GM10266 (cell line): ENCODE measurements at regions not wholly inside any gene's neighbourhood (a gene's known extent, or its start where the extent isn't known, plus 50 kb on each side); places are given as distances from the start of the nearest gene placed in this dataset.

Experiments
- DNase-seq: peaks from one replicate; pipeline ENCODE4 v3.0.0; 2012; ENCODE audit errors: extremely low spot score
- CTCF ChIP-seq: IDR thresholded peaks from 2 replicates; pipeline ENCODE4 v1.5.1; 2012; ENCODE audit warnings: mild to moderate bottlenecking, low read depth; ENCODE audit not compliant: control insufficient read depth, insufficient read depth; ENCODE audit errors: missing control alignments

GRCh38 chr4:185993328-185993973 lies 75.5 kb upstream of the TLR3 start:
- no peak for TF ChIP-seq CTCF
- no peak for DNase-seq

GRCh38 chr4:185994750-185995149 lies 74.2 kb upstream of the TLR3 start:
- TF ChIP-seq CTCF: no peak
- no peak for DNase-seq

- DNase-seq: no peak
Measured at GRCh38 chr4:185995665-185996064, 73.3 kb upstream of the TLR3 start.

GRCh38 chr4:185997296-185997695 lies 71.7 kb upstream of the TLR3 start:
- no peak for DNase-seq
- no peak for TF ChIP-seq CTCF

More at GRCh38 chr4:185995665-185996064, 73.3 kb upstream of the TLR3 start:
- TF ChIP-seq CTCF: no peak

GRCh38 chr4:185998791-185999190 lies 70.2 kb upstream of the TLR3 start:
- DNase-seq: no peak

GRCh38 chr4:185999207-185999606 lies 69.7 kb upstream of the TLR3 start:
- no peak for DNase-seq
- TF ChIP-seq CTCF: no peak

More at GRCh38 chr4:185998791-185999190, 70.2 kb upstream of the TLR3 start:
- no peak for TF ChIP-seq CTCF

- TF ChIP-seq CTCF: no peak
- no peak for DNase-seq
Measured at GRCh38 chr4:186002853-186003252, 66.1 kb upstream of the TLR3 start.
